ENCODE measurements at regions not wholly inside any gene's neighbourhood (a gene's known extent, or its start where the extent isn't known, plus 50 kb on each side); places are given as distances from the start of the nearest gene placed in this dataset.

DNA sequence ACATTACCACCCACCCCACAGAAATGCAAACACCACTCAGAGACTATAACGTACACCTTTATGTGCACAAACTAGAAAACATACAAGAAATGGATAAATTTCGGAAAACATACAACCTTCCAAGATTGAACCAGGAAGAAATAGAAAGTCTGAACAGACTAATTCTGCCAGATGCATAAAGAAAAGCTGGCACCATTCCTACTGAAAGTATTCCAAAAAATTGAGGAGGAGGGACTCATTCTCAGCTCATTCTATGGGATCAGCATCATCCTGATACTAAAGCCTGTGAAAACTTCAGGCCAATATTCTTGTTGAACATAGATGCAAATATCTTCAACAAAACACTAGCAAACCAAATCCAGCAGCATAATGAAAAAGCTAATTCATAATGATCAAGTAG is 115.1 kb upstream of the CD180 start:
- TF ChIP-seq, protein P1, sequence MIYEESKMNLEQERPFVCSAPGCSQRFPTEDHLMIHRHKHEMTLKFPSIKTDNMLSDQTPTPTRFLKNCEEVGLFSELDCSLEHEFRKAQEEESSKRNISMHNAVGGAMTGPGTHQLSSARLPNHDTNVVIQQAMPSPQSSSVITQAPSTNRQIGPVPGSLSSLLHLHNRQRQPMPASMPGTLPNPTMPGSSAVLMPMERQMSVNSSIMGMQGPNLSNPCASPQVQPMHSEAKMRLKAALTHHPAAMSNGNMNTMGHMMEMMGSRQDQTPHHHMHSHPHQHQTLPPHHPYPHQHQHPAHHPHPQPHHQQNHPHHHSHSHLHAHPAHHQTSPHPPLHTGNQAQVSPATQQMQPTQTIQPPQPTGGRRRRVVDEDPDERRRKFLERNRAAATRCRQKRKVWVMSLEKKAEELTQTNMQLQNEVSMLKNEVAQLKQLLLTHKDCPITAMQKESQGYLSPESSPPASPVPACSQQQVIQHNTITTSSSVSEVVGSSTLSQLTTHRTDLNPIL (CRISPR knock-in tag; IDR thresholded peaks at IDR 0.05; ENCODE audit: low read depth) = no peak
- TF ChIP-seq, protein P2, sequence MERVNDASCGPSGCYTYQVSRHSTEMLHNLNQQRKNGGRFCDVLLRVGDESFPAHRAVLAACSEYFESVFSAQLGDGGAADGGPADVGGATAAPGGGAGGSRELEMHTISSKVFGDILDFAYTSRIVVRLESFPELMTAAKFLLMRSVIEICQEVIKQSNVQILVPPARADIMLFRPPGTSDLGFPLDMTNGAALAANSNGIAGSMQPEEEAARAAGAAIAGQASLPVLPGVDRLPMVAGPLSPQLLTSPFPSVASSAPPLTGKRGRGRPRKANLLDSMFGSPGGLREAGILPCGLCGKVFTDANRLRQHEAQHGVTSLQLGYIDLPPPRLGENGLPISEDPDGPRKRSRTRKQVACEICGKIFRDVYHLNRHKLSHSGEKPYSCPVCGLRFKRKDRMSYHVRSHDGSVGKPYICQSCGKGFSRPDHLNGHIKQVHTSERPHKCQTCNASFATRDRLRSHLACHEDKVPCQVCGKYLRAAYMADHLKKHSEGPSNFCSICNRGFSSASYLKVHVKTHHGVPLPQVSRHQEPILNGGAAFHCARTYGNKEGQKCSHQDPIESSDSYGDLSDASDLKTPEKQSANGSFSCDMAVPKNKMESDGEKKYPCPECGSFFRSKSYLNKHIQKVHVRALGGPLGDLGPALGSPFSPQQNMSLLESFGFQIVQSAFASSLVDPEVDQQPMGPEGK (CRISPR knock-in tag; IDR thresholded peaks at IDR 0.05; ENCODE audit: borderline replicate concordance) = no peak
- TF ChIP-seq TOX (CRISPR knock-in tag; IDR thresholded peaks at IDR 0.05; ENCODE audit: borderline replicate concordance) = no peak
- no peak for TF ChIP-seq GLIS3 (CRISPR knock-in tag; IDR thresholded peaks at IDR 0.05)
- no peak for TF ChIP-seq ARNTL (CRISPR knock-in tag; IDR thresholded peaks at IDR 0.05; ENCODE audit: borderline replicate concordance, low read depth)
- no peak for TF ChIP-seq ESRRG (CRISPR knock-in tag; IDR thresholded peaks at IDR 0.05)
- TF ChIP-seq RARB (CRISPR knock-in tag; IDR thresholded peaks at IDR 0.05) = no peak
- TF ChIP-seq TCF4 (CRISPR knock-in tag; IDR thresholded peaks at IDR 0.05; ENCODE audit: borderline replicate concordance) = no peak
- no peak for TF ChIP-seq ZNF70 (CRISPR knock-in tag; IDR thresholded peaks at IDR 0.05)

All from SK-N-SH treated with all-trans-retinoic acid at 6 μM for 48 hours (cell line).